ENCODE measurements at regions not wholly inside any gene's neighbourhood (a gene's known extent, or its start where the extent isn't known, plus 50 kb on each side); places are given as distances from the start of the nearest gene placed in this dataset.
"Not testable (repeated sequence)": the region's sequence is repeated elsewhere in the genome, so short reads cannot be mapped to it uniquely, and the experiment has no call there.

- no peak for DNase-seq (ENCODE audit: low read depth)
Observed at GRCh38 chr14:25436906-25437305, 387.0 kb upstream of the STXBP6 start.

GRCh38 chr14:25436288-25436875 lies 386.4 kb upstream of the STXBP6 start:
- DNase-seq (ENCODE audit: low read depth), result no peak

- DNase-seq (ENCODE audit: low read depth), result peak; percentile 1
Observed at GRCh38 chr14:25431211-25432076, 381.5 kb upstream of the STXBP6 start.

DNA sequence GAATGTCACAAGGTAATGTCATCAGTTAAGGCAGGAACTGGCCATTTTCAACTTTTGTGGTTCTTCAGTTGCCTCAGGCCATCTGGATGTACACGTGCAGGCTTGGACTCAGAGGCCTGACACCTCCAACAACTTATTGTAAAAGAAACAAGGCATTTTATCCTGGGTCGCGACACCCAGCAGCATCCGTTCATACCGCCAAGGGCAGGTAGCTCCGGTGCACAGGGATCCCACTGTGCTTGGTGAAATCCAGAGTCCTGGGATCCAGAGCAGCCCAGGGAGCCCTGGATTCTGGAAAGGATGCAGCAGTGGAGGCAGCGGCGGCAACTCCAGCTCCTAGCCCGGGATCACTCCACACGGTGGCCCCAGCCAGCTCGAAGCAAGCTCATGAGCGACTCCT lies 380.9 kb upstream of the STXBP6 start:
- DNase-seq (ENCODE audit: low read depth), result no peak

GRCh38 chr14:25412998-25413397 lies 363.1 kb upstream of the STXBP6 start:
- no peak for DNase-seq (ENCODE audit: low read depth)

DNA sequence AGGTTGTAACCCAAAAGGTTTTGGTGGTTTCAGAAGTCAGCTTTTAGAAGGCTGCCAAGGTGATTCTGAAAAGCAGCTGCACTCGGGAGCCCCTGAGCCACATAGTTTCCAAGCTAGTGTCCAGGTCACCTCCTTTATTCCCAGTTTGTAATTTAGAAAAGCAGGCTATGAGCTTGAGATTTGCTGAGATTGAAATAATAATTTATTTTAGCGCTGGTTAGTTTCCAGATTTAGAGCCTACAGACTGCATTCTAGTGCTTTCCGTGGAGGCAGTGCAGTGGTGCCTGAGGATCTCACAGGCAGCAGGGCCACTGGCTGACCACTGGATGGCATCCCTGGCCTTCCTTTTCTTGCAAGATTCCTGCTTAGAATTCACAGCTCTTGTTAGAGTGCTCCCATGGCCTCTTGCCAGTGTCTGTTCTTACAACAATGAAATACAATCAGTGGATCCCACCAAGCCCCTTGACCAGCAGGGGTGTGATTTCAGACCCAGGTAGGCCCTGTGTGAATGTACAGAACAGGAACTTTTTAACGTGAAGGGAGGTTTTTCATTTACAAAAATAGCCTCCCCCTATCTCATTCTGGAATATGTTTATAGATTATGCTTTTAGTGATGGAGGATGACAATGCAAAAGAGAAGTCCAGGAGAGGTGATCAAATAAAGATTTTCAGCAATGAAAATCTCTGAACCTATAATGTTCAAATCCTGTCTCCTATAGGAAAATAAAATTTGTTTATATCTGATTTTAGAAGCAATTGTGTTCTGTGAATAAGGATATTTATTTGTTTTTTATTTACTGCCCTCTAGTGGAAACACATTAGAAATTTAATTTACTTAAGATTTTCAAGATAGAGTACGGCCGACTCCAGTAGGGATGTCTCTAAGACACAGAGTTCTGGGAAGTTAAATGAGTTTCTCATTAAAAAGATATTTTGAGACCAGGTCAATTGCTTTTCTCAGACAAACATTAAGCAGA lies 362.1 kb upstream of the STXBP6 start:
- peak; percentile 16 for DNase-seq (ENCODE audit: low read depth)

GRCh38 chr14:25406818-25407217 lies 356.9 kb upstream of the STXBP6 start:
- peak; percentile 6 for DNase-seq (ENCODE audit: low read depth)

GRCh38 chr14:25400607-25401206 lies 350.8 kb upstream of the STXBP6 start:
- peak; percentile 32 for DNase-seq (ENCODE audit: low read depth)

DNA sequence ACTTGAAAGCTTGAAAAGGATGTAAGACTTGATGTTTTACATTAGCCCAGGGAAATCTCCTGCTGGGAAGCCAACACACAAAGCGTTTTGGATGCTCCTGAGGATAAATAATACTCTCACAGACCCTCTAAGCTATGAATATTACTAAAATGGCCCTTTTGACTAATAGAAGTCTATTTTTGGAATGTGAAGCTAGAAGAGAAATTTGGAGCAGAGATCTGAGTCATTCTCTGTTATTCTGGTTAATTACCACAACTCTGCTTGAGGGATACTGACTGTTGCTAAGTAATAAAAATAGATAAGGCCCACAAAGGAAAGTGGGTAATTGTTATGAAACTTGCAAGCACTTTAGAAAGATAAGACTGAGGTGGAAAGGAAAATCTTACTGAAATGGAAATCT lies 346.2 kb upstream of the STXBP6 start:
- DNase-seq (ENCODE audit: low read depth), result no peak

DNA sequence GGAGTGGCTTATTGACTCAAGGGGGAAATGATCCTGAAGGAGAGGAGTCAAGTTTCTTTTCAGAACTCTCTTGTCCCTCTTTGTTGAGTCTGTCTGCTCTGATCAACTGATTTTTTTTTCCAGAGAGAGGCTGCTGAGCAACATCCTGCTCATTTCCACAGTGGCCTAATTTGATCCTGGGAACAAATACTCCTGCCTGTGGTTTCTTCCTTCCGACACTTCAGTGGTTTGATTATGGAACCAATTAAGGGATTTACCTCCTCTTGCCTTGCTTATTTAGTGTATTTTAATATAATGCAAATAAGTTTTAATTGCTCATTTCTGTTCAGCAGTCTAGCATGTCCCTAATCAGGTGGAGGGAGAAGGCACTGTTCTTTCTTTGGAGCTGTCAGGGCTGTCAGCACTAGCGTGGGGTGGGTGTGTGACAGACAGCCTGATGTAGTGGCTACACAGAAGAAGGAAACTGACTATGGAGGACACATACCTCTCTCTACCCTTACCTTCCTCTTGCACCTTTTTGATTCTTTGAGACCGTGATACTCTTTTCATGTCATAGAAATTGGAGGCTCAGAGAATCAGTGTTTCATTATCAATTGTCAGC lies 344.9 kb upstream of the STXBP6 start:
- no peak for DNase-seq (ENCODE audit: low read depth)

DNA sequence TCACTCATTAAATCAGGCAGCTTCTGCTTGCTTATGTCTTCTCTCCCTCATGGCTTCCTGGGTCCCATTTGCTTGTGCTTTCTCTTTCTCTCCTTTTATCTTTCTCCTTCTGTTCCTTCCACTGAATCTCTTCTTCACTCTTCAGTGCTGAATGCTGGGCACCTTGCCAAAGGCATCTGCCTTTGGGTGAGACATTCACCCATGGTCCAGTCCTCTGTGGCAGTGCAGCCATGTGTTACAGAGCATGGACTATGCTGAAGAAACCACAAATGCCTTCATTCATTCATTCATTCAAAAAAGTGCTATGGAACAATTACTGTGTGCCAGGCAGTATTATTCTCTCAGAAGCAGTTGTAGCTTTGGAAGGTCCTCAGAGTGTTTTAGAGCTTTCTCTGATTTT lies 344.4 kb upstream of the STXBP6 start:
- no peak for DNase-seq (ENCODE audit: low read depth)

DNA sequence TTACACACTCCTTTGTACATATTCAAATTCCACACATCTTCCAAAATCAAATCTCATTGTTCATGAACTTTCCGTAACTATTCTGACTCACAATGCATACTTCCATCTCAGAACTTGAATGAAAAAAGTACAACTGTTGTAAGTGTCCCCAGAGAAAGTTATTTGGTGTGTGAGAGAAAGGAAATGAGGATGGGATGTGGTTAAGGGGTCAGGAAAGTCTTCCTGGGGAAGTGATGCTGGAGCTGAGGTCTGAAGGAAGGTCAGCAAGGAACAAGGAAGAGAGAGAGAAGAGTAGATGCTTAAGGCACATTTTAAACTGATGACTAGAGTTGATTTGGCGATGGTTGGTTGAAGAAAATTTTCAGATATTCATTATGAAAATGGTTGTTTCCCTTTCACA lies 340.0 kb upstream of the STXBP6 start:
- no peak for DNase-seq (ENCODE audit: low read depth)

- peak; percentile 0 for DNase-seq (ENCODE audit: low read depth)
Observed at GRCh38 chr14:25381498-25381897, 331.6 kb upstream of the STXBP6 start.

DNA sequence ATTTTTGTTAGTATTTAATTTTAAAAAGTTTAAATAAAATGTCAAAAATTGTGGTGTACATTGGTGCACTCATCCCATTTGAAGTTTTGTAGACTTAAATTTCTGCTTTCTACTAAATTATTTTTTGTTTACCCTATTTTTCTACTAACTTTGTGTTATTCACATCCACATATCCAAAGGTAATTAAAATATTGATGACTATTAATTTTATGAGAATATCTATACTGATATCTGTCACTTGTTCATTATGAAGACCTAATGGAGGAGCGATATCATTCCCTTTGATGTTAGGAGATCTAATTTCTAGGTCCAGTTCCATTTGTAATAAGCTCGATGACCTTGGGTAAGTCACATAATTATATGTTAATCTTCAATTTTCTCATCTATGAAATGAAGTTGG lies 325.7 kb upstream of the STXBP6 start:
- no peak for DNase-seq (ENCODE audit: low read depth)

DNA sequence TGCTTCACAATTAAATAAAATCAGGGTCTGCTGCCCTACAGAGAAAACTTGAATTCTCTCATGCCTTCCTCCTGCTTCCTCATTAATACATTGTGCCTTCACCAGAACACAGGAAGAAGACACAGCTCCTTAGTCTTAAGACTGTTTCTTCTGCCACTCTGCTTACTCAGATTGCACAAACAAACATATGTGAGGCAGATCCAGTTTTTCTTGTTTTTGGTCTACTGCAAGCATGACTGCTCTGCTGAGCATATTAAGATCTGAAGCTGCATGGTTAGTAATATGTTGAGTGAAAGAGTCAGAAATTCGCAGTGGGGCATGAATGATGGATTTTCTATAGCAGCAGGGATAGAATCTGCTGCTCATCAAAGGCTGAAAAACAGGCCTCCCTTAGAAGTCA lies 321.1 kb upstream of the STXBP6 start:
- DNase-seq (ENCODE audit: low read depth), result no peak

DNA sequence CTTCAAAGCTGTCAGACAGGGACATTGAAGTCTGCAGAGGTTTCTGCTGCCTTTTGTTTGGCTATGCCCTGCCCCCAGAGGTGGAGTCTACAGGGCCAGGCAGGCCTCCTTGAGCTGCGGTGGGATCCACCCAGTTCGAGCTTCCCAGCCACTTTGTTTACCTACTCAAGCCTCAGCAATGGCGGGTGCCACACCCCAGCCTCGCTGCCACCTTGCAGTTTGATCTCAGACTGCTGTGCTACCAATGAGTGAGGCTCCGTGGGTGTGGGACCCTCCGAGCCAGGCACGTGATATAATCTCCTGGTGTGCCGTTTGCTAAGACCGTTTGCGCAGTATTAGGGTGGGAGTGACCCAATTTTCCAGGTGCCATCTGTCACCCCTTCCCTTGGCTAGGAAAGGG lies 320.1 kb upstream of the STXBP6 start:
- DNase-seq (ENCODE audit: low read depth), result not testable (repeated sequence)

DNA sequence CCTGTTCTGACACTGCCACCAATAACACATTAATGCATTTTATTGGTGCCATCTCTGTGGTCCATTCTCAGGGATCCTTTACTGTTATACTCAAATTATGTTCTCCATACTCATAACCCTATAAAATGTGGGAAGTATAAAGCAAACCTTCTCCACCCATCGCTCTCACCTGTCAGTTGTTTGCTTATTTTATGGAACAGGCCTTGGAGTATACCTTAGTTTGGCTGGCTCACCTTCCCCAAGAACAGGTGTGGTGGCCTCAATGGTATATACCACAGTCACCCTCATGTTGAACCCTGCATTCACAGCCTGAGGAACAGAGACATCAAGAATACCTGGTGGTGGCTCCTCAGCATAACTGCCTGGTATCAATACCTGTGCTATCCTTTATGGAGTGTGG lies 308.4 kb upstream of the STXBP6 start:
- DNase-seq (ENCODE audit: low read depth), result no peak

DNA sequence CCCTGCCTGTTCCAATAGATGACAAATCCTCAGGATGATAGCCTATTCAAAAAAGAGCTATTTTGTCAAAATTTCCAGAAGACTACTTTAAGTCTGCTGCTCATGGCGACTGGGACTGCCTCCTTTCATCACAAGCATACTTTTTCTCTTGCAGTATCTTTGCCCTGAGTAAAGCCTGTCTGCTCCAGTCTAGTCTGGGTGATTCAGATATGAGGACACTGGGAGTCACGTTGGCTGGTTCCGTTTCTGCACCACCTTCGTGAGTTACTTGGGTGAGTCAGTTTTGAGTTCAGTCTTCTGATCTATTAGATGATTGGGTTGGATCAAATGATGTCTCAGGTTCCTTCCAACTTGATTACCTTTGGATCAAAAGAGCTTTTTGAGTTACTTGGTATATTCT lies 301.3 kb upstream of the STXBP6 start:
- DNase-seq (ENCODE audit: low read depth), result no peak

DNA sequence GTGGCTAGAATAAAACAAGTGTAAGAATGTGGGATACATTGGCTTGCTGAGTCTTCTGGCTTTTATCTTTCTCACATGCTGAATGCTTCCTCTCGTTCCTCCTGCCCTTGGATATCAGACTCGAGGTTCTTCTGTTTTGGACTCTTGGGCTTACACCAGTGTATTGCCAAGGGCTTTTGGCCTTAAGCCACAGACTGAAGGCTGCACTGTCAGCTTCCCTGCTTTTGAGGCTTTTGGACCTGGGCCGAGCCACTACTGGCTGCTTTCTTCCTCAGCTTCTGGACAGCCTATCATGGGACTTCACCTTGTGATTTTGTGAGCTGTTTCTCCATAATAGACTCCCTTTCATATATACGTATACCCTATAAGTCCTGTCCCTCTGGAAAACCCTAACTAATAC lies 300.9 kb upstream of the STXBP6 start:
- DNase-seq (ENCODE audit: low read depth), result no peak

GRCh38 chr14:25350021-25350420 lies 300.1 kb upstream of the STXBP6 start:
- DNase-seq (ENCODE audit: low read depth), result no peak

DNA sequence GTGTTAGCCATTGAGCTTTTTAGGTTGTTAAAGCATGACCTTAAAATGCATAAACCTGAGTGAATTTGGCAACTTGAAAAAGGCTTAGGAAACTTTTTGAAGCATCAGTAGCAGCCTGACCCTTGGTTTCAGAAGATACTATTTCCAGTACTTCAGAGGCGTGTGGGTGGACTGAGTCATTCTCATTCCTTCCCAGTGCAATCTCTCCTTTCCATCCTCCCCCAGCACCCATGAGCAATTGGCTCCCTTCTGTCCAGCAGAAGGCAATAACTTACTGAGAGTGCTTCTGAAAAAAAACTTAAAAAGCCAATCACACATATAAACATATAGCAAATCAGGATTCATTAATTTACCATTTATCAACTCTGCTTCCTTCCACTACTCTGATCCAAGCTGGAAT lies 299.3 kb upstream of the STXBP6 start:
- DNase-seq (ENCODE audit: low read depth), result no peak

GRCh38 chr14:25340882-25341281 lies 290.9 kb upstream of the STXBP6 start:
- no peak for DNase-seq (ENCODE audit: low read depth)
